ENCODE measurements at regions not wholly inside any gene's neighbourhood (a gene's known extent, or its start where the extent isn't known, plus 50 kb on each side); places are given as distances from the start of the nearest gene placed in this dataset.

- no peak overlapping the region for H3K4me3 ChIP-seq (ENCODE audit: low read depth, low read length)
- WGBS = 95% methylated on average over 3 of the region's 3 CpGs
Observed at GRCh38 chr5:35357973-35358372, 127.7 kb upstream of the PRLR start.

GRCh38 chr5:35356725-35357124 is 126.4 kb upstream of the PRLR start:
- 64% methylated on average over 4 of the region's 4 CpGs for WGBS
- no peak overlapping the region for H3K4me3 ChIP-seq (ENCODE audit: low read depth, low read length)
- no peaks in the 10 kb centered on the region for H3K36me3 ChIP-seq (ENCODE audit: insufficient read depth)
- H3K27ac ChIP-seq (ENCODE audit: low read depth) = no peak overlapping the region
- H3K4me1 ChIP-seq (ENCODE audit: insufficient read depth) = no peaks in the 10 kb centered on the region
- DNase-seq (ENCODE audit: extremely low spot score) = no peak

More at GRCh38 chr5:35357973-35358372, 127.7 kb upstream of the PRLR start:
- Histone ChIP-seq H3K4me1 (ENCODE audit: insufficient read depth) (no peaks in the 10 kb centered on the region), H3K36me3 (ENCODE audit: insufficient read depth) (no peaks in the 10 kb centered on the region), H3K27ac (ENCODE audit: low read depth) (no peak overlapping the region)
- no peak for DNase-seq (ENCODE audit: extremely low spot score)

GRCh38 chr5:35354751-35355150 is 124.5 kb upstream of the PRLR start:
- H3K36me3 ChIP-seq (ENCODE audit: insufficient read depth) = no peaks in the 10 kb centered on the region
- no peak overlapping the region for H3K4me3 ChIP-seq (ENCODE audit: low read depth, low read length)
- 17% methylated on average over 3 of the region's 3 CpGs for WGBS
- no peaks in the 10 kb centered on the region for H3K4me1 ChIP-seq (ENCODE audit: insufficient read depth)
- DNase-seq (ENCODE audit: extremely low spot score) = no peak
- H3K27ac ChIP-seq (ENCODE audit: low read depth) = no peak overlapping the region

- no peak for DNase-seq (ENCODE audit: extremely low spot score)
- 78% methylated on average over 1 of the region's 1 CpG for WGBS
- Histone ChIP-seq H3K36me3 (ENCODE audit: insufficient read depth) (no peaks in the 10 kb centered on the region), H3K4me1 (ENCODE audit: insufficient read depth) (no peaks in the 10 kb centered on the region), H3K4me3 (ENCODE audit: low read depth, low read length) (no peak overlapping the region), H3K27ac (ENCODE audit: low read depth) (no peak overlapping the region)
Observed at GRCh38 chr5:35345222-35345621, 114.9 kb upstream of the PRLR start.

GRCh38 chr5:35342664-35343063 is 112.4 kb upstream of the PRLR start:
- no peaks in the 10 kb centered on the region for H3K4me1 ChIP-seq (ENCODE audit: insufficient read depth)
- H3K27ac ChIP-seq (ENCODE audit: low read depth) = no peak overlapping the region
- DNase-seq (ENCODE audit: extremely low spot score) = no peak
- H3K36me3 ChIP-seq (ENCODE audit: insufficient read depth) = no peaks in the 10 kb centered on the region
- no peak overlapping the region for H3K4me3 ChIP-seq (ENCODE audit: low read depth, low read length)

- WGBS = 93% methylated on average over 1 of the region's 1 CpG
- Histone ChIP-seq H3K36me3 (ENCODE audit: insufficient read depth) (no peaks in the 10 kb centered on the region), H3K4me1 (ENCODE audit: insufficient read depth) (no peaks in the 10 kb centered on the region), H3K27ac (ENCODE audit: low read depth) (no peak overlapping the region), H3K4me3 (ENCODE audit: low read depth, low read length) (no peak overlapping the region)
- no peak for DNase-seq (ENCODE audit: extremely low spot score)
Observed at GRCh38 chr5:35341189-35341588, 110.9 kb upstream of the PRLR start.

- DNase-seq (ENCODE audit: extremely low spot score) = no peak
- Histone ChIP-seq H3K4me3 (ENCODE audit: low read depth, low read length) (no peak overlapping the region), H3K36me3 (ENCODE audit: insufficient read depth) (no peaks in the 10 kb centered on the region), H3K4me1 (ENCODE audit: insufficient read depth) (no peaks in the 10 kb centered on the region), H3K27ac (ENCODE audit: low read depth) (no peak overlapping the region)
- 52% methylated on average over 1 of the region's 1 CpG for WGBS
Observed at GRCh38 chr5:35339616-35340100, 109.4 kb upstream of the PRLR start.

- WGBS = 96% methylated on average over 1 of the region's 1 CpG
- Histone ChIP-seq H3K4me1 (ENCODE audit: insufficient read depth) (no peaks in the 10 kb centered on the region), H3K36me3 (ENCODE audit: insufficient read depth) (no peaks in the 10 kb centered on the region)
Observed at GRCh38 chr5:35339006-35339405, 108.7 kb upstream of the PRLR start.

GRCh38 chr5:35338157-35338453 is 107.8 kb upstream of the PRLR start:
- Histone ChIP-seq H3K4me1 (ENCODE audit: insufficient read depth) (no peaks in the 10 kb centered on the region), H3K4me3 (ENCODE audit: low read depth, low read length) (no peak overlapping the region), H3K27ac (ENCODE audit: low read depth) (no peak overlapping the region), H3K36me3 (ENCODE audit: insufficient read depth) (no peaks in the 10 kb centered on the region)
- DNase-seq (ENCODE audit: extremely low spot score) = no peak

More at GRCh38 chr5:35339006-35339405, 108.7 kb upstream of the PRLR start:
- Histone ChIP-seq H3K27ac (ENCODE audit: low read depth) (no peak overlapping the region), H3K4me3 (ENCODE audit: low read depth, low read length) (no peak overlapping the region)
- no peak for DNase-seq (ENCODE audit: extremely low spot score)

GRCh38 chr5:35337340-35338156 is 107.3 kb upstream of the PRLR start:
- WGBS = 63% methylated on average over 7 of the region's 7 CpGs
- Histone ChIP-seq H3K27ac (ENCODE audit: low read depth) (no peak overlapping the region), H3K36me3 (ENCODE audit: insufficient read depth) (no peaks in the 10 kb centered on the region), H3K4me3 (ENCODE audit: low read depth, low read length) (no peak overlapping the region), H3K4me1 (ENCODE audit: insufficient read depth) (no peaks in the 10 kb centered on the region)
- DNase-seq (ENCODE audit: extremely low spot score) = no peak

GRCh38 chr5:35336230-35336629 is 105.9 kb upstream of the PRLR start:
- no peak overlapping the region for H3K27ac ChIP-seq (ENCODE audit: low read depth)
- H3K4me1 ChIP-seq (ENCODE audit: insufficient read depth) = no peaks in the 10 kb centered on the region
- no peak overlapping the region for H3K4me3 ChIP-seq (ENCODE audit: low read depth, low read length)
- 85% methylated on average over 4 of the region's 4 CpGs for WGBS
- DNase-seq (ENCODE audit: extremely low spot score) = no peak
- no peaks in the 10 kb centered on the region for H3K36me3 ChIP-seq (ENCODE audit: insufficient read depth)

GRCh38 chr5:35335752-35336151 is 105.5 kb upstream of the PRLR start:
- Histone ChIP-seq H3K4me1 (ENCODE audit: insufficient read depth) (no peaks in the 10 kb centered on the region), H3K27ac (ENCODE audit: low read depth) (no peak overlapping the region), H3K36me3 (ENCODE audit: insufficient read depth) (no peaks in the 10 kb centered on the region), H3K4me3 (ENCODE audit: low read depth, low read length) (no peak overlapping the region)
- WGBS = 86% methylated on average over 4 of the region's 4 CpGs
- no peak for DNase-seq (ENCODE audit: extremely low spot score)

GRCh38 chr5:35333366-35333765 is 103.1 kb upstream of the PRLR start:
- Histone ChIP-seq H3K4me3 (ENCODE audit: low read depth, low read length) (no peak overlapping the region), H3K36me3 (ENCODE audit: insufficient read depth) (no peaks in the 10 kb centered on the region), H3K4me1 (ENCODE audit: insufficient read depth) (no peaks in the 10 kb centered on the region), H3K27ac (ENCODE audit: low read depth) (no peak overlapping the region)
- DNase-seq (ENCODE audit: extremely low spot score) = no peak
- WGBS = 49% methylated on average over 3 of the region's 3 CpGs

- H3K4me3 ChIP-seq (ENCODE audit: low read depth, low read length) = no peak overlapping the region
- WGBS = 70% methylated on average over 8 of the region's 8 CpGs
- DNase-seq (ENCODE audit: extremely low spot score) = no peak
- no peaks in the 10 kb centered on the region for H3K4me1 ChIP-seq (ENCODE audit: insufficient read depth)
- no peak overlapping the region for H3K27ac ChIP-seq (ENCODE audit: low read depth)
- no peaks in the 10 kb centered on the region for H3K36me3 ChIP-seq (ENCODE audit: insufficient read depth)
Observed at GRCh38 chr5:35331956-35332950, 102.0 kb upstream of the PRLR start.

Measured in urinary bladder (tissue), 3 donors.